H1 (cell line): ENCODE measurements at regions not wholly inside any gene's neighbourhood (a gene's known extent, or its start where the extent isn't known, plus 50 kb on each side); places are given as distances from the start of the nearest gene placed in this dataset.
"Not testable (repeated sequence)": the region's sequence is repeated elsewhere in the genome, so short reads cannot be mapped to it uniquely, and the experiment has no call there.

Source experiments
- CTCF ChIA-PET: fragments of 300-600 bp; sonication (Branson Sonifier 250); formaldehyde crosslinking; loops from one replicate; lab custom pipeline; 2021; ENCODE audit not compliant: partially characterized antibody; lab: Charles Lee
- POLR2A ChIA-PET: fragments of 300-600 bp; sonication (Branson Sonifier 250); formaldehyde crosslinking; loops from one replicate; lab custom pipeline; 2021; ENCODE audit warnings: inconsistent platforms; ENCODE audit not compliant: partially characterized antibody; lab: Charles Lee
- DNase-seq, 2 experiments: peaks; one replicate each; pipeline versions ENCODE4 v3.0.0 to v3.0.0-alpha.2; 2010 to 2022; ENCODE audit warnings: low spot score in 2 of 2, low read depth in 1 of 2, mixed read lengths in 1 of 2
- FAIRE-seq: peaks from 2 replicates; lab custom pipeline; 2011; peaks lifted over from hg19 to GRCh38; lab: Jason Lieb, UNC
- H2AFZ ChIP-seq: 2 replicates; pipeline ENCODE4 v1.8.1; 2012; ENCODE audit warnings: low read length, inconsistent platforms
- H2AK5ac ChIP-seq: 2 replicates; pipeline ENCODE4 v1.6.1; 2013; ENCODE audit warnings: low read depth, low read length
- H2BK120ac ChIP-seq: replicated peaks from 2 replicates; pipeline ENCODE3; 2013; ENCODE audit warnings: low read depth, low read length, inconsistent platforms
- H2BK12ac ChIP-seq: 2 replicates; pipeline ENCODE4 v1.6.1; 2013; ENCODE audit warnings: low read depth, low read length
- H2BK15ac ChIP-seq: 2 replicates; pipeline ENCODE4 v1.6.1; 2013; ENCODE audit warnings: low read length
- H2BK20ac ChIP-seq: 2 replicates; pipeline ENCODE4 v1.6.1; 2013; ENCODE audit warnings: low read length
- H2BK5ac ChIP-seq: 2 replicates; pipeline ENCODE4 v1.6.1; 2013; ENCODE audit warnings: low read depth, low read length
- H3K14ac ChIP-seq: 2 replicates; pipeline ENCODE4 v1.6.1; 2013; ENCODE audit warnings: inconsistent platforms; ENCODE audit not compliant: insufficient read length
- H3K18ac ChIP-seq: 2 replicates; pipeline ENCODE4 v1.6.1; 2013; ENCODE audit warnings: low read length; ENCODE audit errors: extremely low read depth
- H3K23ac ChIP-seq: 2 replicates; pipeline ENCODE4 v1.6.1; 2013; ENCODE audit warnings: inconsistent platforms; ENCODE audit not compliant: insufficient read length
- H3K23me2 ChIP-seq: 2 replicates; pipeline ENCODE4 v1.6.1; 2013; ENCODE audit warnings: low read depth, low read length
- H3K27ac ChIP-seq: 2 replicates; pipeline ENCODE4 v1.6.1; 2011; ENCODE audit warnings: low read depth, low read length, inconsistent platforms
- H3K27me3 ChIP-seq, 4 experiments: replicated peaks in 1 of 4; 1 replicate in 1 of 4; 2 replicates in 3 of 4; pipeline versions ENCODE4 v1.6.1 to v1.8.1; 2011 to 2013; ENCODE audit warnings: low read length in 3 of 4, mild to moderate bottlenecking in 3 of 4, inconsistent platforms in 2 of 4, mixed read lengths in 2 of 4, moderate library complexity in 1 of 4; ENCODE audit not compliant: control insufficient read depth in 3 of 4, insufficient read depth in 3 of 4; ENCODE audit errors: extremely low read depth in 1 of 4
- H3K36me3 ChIP-seq, 4 experiments: 2 replicates each; pipeline versions ENCODE4 v1.6.1 to v1.8.1; 2011 to 2013; ENCODE audit warnings: mild to moderate bottlenecking in 4 of 4, low read length in 3 of 4, moderate library complexity in 2 of 4, control low read depth in 1 of 4, inconsistent platforms in 1 of 4; ENCODE audit not compliant: insufficient read depth in 4 of 4, control insufficient read depth in 2 of 4
- H3K4ac ChIP-seq: replicated peaks from 2 replicates; pipeline ENCODE3; 2013; ENCODE audit warnings: low read length, low read depth, mixed read lengths, inconsistent platforms; ENCODE audit not compliant: insufficient read length
- H3K4me1 ChIP-seq, 4 experiments: replicated peaks in 1 of 4; 1 replicate in 1 of 4; 2 replicates in 3 of 4; pipeline versions ENCODE4 v1.6.1 to v1.8.1; 2011 to 2013; ENCODE audit warnings: low read length in 3 of 4, inconsistent platforms in 2 of 4, mixed read lengths in 1 of 4; ENCODE audit not compliant: insufficient read depth in 4 of 4, control insufficient read depth in 3 of 4
- H3K4me2 ChIP-seq, 2 experiments: 2 replicates each; pipeline versions ENCODE4 v1.6.1 to v1.8.1; 2011 to 2013; ENCODE audit warnings: low read depth in 2 of 2, low read length in 2 of 2, control low read depth in 1 of 2, inconsistent platforms in 1 of 2, mild to moderate bottlenecking in 1 of 2; ENCODE audit not compliant: insufficient read depth in 1 of 2
- H3K4me3 ChIP-seq, 4 experiments: fragments of 200-600, 300-600 bp in 1 of 4; sonication (generic), shearing (Covaris generic), sonication (Bioruptor Twin) in 1 of 4; 2 replicates each; pipeline versions ENCODE4 v1.5.1 to v1.8.1; 2011 to 2016; ENCODE audit warnings: low read length in 4 of 4, low read depth in 3 of 4, control low read depth in 2 of 4, inconsistent platforms in 2 of 4, mild to moderate bottlenecking in 2 of 4, mixed read lengths in 1 of 4, moderate library complexity in 1 of 4; ENCODE audit not compliant: insufficient read depth in 2 of 4; ENCODE audit errors: extremely low read depth in 1 of 4
- H3K56ac ChIP-seq: replicated peaks from 2 replicates; pipeline ENCODE3; 2013; ENCODE audit warnings: low read depth, mild to moderate bottlenecking, mixed read lengths, low read length, inconsistent platforms; ENCODE audit not compliant: insufficient read length
- H3K79me1 ChIP-seq: 2 replicates; pipeline ENCODE4 v1.6.1; 2013; ENCODE audit warnings: low read depth, low read length, control low read depth
- H3K79me2 ChIP-seq, 2 experiments: 2 replicates each; pipeline versions ENCODE4 v1.6.1 to v1.8.1; 2012 to 2013; ENCODE audit warnings: low read length in 2 of 2, mild to moderate bottlenecking in 2 of 2, inconsistent platforms in 1 of 2; ENCODE audit not compliant: insufficient read depth in 2 of 2, control insufficient read depth in 1 of 2
- H3K9ac ChIP-seq, 4 experiments: replicated peaks in 1 of 4; 1 replicate in 1 of 4; 2 replicates in 3 of 4; pipeline versions ENCODE4 v1.6.1 to v1.8.1; 2011 to 2013; ENCODE audit warnings: low read depth in 3 of 4, low read length in 3 of 4, control low read depth in 2 of 4, mild to moderate bottlenecking in 2 of 4, moderate library complexity in 2 of 4, inconsistent platforms in 1 of 4; ENCODE audit errors: extremely low read depth in 1 of 4
- H3K9me3 ChIP-seq, 2 experiments: 2 replicates each; pipeline versions ENCODE4 v1.6.1 to v1.8.1; 2012 to 2013; ENCODE audit warnings: mild to moderate bottlenecking in 2 of 2, moderate library complexity in 2 of 2, control low read depth in 1 of 2, inconsistent platforms in 1 of 2, low read depth in 1 of 2, low read length in 1 of 2, mixed read lengths in 1 of 2; ENCODE audit not compliant: insufficient read depth in 2 of 2
- H4K20me1 ChIP-seq, 2 experiments: replicated peaks in 1 of 2; 2 replicates each; pipeline versions ENCODE3 to v1.8.1; 2011 to 2013; ENCODE audit warnings: inconsistent platforms in 2 of 2, low read length in 2 of 2, mild to moderate bottlenecking in 1 of 2; ENCODE audit not compliant: insufficient read depth in 2 of 2, control insufficient read depth in 1 of 2
- H4K5ac ChIP-seq: 2 replicates; pipeline ENCODE4 v1.6.1; 2013; ENCODE audit warnings: low read length, low read depth, mixed read lengths, inconsistent platforms; ENCODE audit not compliant: insufficient read length
- H4K8ac ChIP-seq: 2 replicates; pipeline ENCODE4 v1.8.0; 2013; ENCODE audit warnings: mild to moderate bottlenecking, moderate library complexity, low read length, inconsistent platforms; ENCODE audit not compliant: insufficient read depth; ENCODE audit errors: extremely low read depth
- H4K91ac ChIP-seq: replicated peaks from 2 replicates; pipeline ENCODE3; 2013; ENCODE audit warnings: low read length, mixed read lengths, inconsistent platforms; ENCODE audit not compliant: insufficient read length
- WGBS, 2 experiments: shearing (Covaris generic) in 1 of 2; methylation state at CpG; one replicate each; pipeline versions ENCODE4 v1.1.6 to v1.1.7; 2013 to 2015; ENCODE audit warnings: low lambda C conversion rate in 2 of 2, mixed read lengths in 2 of 2, inconsistent platforms in 1 of 2, low coverage in 1 of 2, missing lambda C conversion rate in 1 of 2; ENCODE audit not compliant: insufficient replicate concordance in 2 of 2, insufficient coverage in 1 of 2, insufficient read length in 1 of 2; ENCODE audit errors: extremely low coverage in 1 of 2, missing lambda C conversion rate in 1 of 2; 5-methylcytosine and 5-hydroxymethylcytosine counted together

GRCh38 chr21:27317601-27318000 is 350.7 kb upstream of the ADAMTS5 start:
- CTCF ChIA-PET, H2BK12ac ChIP-seq, POLR2A ChIA-PET, H3K4me2 ChIP-seq, H3K23me2 ChIP-seq, H3K27me3 ChIP-seq, H4K8ac ChIP-seq, H2AFZ ChIP-seq, H2BK5ac ChIP-seq, FAIRE-seq, H3K56ac ChIP-seq, H2BK120ac ChIP-seq, H2BK20ac ChIP-seq, H3K27ac ChIP-seq, H3K4me3 ChIP-seq, H2BK15ac ChIP-seq, H3K14ac ChIP-seq, H3K23ac ChIP-seq, H2AK5ac ChIP-seq, DNase-seq, H3K9me3 ChIP-seq, H4K5ac ChIP-seq, H4K20me1 ChIP-seq, H3K36me3 ChIP-seq, H3K9ac ChIP-seq, H3K4ac ChIP-seq, H3K4me1 ChIP-seq, H3K79me1 ChIP-seq, H3K18ac ChIP-seq, H4K91ac ChIP-seq, H3K79me2 ChIP-seq: not testable (repeated sequence)
- 94% methylated on average over 3 of the region's 3 CpGs; no CpG with 5 or more reads in 1 of the 2 experiments for WGBS, 2 experiments
